ENCODE measurements at regions not wholly inside any gene's neighbourhood (a gene's known extent, or its start where the extent isn't known, plus 50 kb on each side); places are given as distances from the start of the nearest gene placed in this dataset.

- TF ChIP-seq CTCF (IDR thresholded peaks at IDR 0.05): no peak
- ATAC-seq (no peak), DNase-seq (no peak)
- WGBS, 2 donors: 71 to 72% methylated on average over 5 of the region's 5 CpGs
- Histone ChIP-seq H3K9me3 (no peaks in the 10 kb centered on the region), H3K4me3 (no peak overlapping the region), H3K36me3 (no peaks in the 10 kb centered on the region), H3K27ac (no peak overlapping the region), H3K4me1 (peaks cover 0 to 4% (median 0%) of the 10 kb centered on the region in 9 donors), H3K27me3 (no peaks in the 10 kb centered on the region)
- intact Hi-C loops (cut with DNase I): no loop called here
These were observed 61.6 kb upstream of the CARD18 start for GRCh38 chr11:105201166-105201565.

- no peak overlapping the region for H3K27ac ChIP-seq
- DNase-seq (no peak), ATAC-seq (no peak)
- no peaks in the 10 kb centered on the region for H3K9me3 ChIP-seq
- no peak overlapping the region for H3K4me3 ChIP-seq
- no peaks in the 10 kb centered on the region for H3K36me3 ChIP-seq
- 85 to 89% methylated on average over 6 of the region's 6 CpGs for WGBS, 2 donors
- H3K27me3 ChIP-seq: no peaks in the 10 kb centered on the region
- no peak for TF ChIP-seq CTCF (IDR thresholded peaks at IDR 0.05)
- intact Hi-C loops (cut with DNase I): no loop called here
- H3K4me1 ChIP-seq: no peaks in the 10 kb centered on the region
These were observed 57.7 kb upstream of the CARD18 start for GRCh38 chr11:105197071-105197815.

DNA sequence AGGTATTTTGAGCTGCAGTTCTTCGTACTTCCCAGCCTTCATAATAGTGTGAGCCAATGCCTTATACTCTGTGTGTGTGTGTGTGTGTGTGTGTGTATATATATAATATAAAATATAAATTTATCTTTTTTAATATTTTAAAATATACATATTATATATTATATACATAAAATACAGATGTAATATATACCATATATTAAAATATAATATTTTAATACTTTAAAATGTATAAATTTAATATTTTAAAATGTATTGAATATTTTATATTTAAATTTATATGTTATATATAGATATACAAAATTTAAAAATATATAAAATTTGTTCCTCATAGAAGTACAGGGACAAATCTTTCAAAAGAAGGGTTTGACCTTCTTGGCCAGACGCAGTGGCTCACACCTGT, 53.7 kb upstream of the CARD18 start:
- Histone ChIP-seq H3K36me3 (no peaks in the 10 kb centered on the region), H3K4me3 (no peak overlapping the region), H3K27me3 (no peaks in the 10 kb centered on the region), H3K4me1 (peaks cover 0 to 6% (median 0%) of the 10 kb centered on the region in 9 donors), H3K9me3 (no peaks in the 10 kb centered on the region), H3K27ac (no peak overlapping the region)
- intact Hi-C loops (cut with DNase I): no loop called here
- DNase-seq (no peak), ATAC-seq (no peak)
- no peak for TF ChIP-seq CTCF (IDR thresholded peaks at IDR 0.05)
- WGBS, 2 donors: 95 to 97% methylated on average over 2 of the region's 2 CpGs

GRCh38 chr11:105192115-105192514, 52.5 kb upstream of the CARD18 start:
- intact Hi-C loops (cut with DNase I): no loop called here
- Histone ChIP-seq H3K9me3 (no peaks in the 10 kb centered on the region), H3K4me3 (no peak overlapping the region), H3K36me3 (no peaks in the 10 kb centered on the region), H3K4me1 (peaks cover 0 to 6% (median 0%) of the 10 kb centered on the region in 9 donors), H3K27me3 (no peaks in the 10 kb centered on the region), H3K27ac (no peak overlapping the region)
- no peak for DNase-seq
- TF ChIP-seq CTCF (IDR thresholded peaks at IDR 0.05): no peak
- ATAC-seq: no peak

Measured in heart right ventricle (tissue), 16 donors.